Activated T-cell treated with anti-CD3 and anti-CD28 coated beads, Interleukin-2, amount 50 U/mL, for 1 hour (primary cell): ENCODE measurements at regions not wholly inside any gene's neighbourhood (a gene's known extent, or its start where the extent isn't known, plus 50 kb on each side); places are given as distances from the start of the nearest gene placed in this dataset.

ENCODE experiments used
- DNase-seq: peaks from one replicate; pipeline ENCODE4 v3.0.0-alpha.2; 2020

GRCh38 chr15:70488941-70489848 is 274.2 kb downstream of the UACA start:
- DNase-seq = no peak

- DNase-seq = peak; percentile 82
Measured at GRCh38 chr15:70488002-70488605, 275.3 kb downstream of the UACA start.

GRCh38 chr15:70487387-70487740 is 276.0 kb downstream of the UACA start:
- DNase-seq = no peak

- peak; percentile 58 for DNase-seq
Measured at GRCh38 chr15:70486451-70487386, 276.6 kb downstream of the UACA start.

- DNase-seq = no peak
Measured at GRCh38 chr15:70486012-70486411, 277.3 kb downstream of the UACA start.

- no peak for DNase-seq
Measured at GRCh38 chr15:70484993-70485392, 278.4 kb downstream of the UACA start.

GRCh38 chr15:70483513-70483912 is 279.8 kb downstream of the UACA start:
- DNase-seq = no peak

GRCh38 chr15:70480196-70480856 is 283.0 kb downstream of the UACA start:
- DNase-seq = peak; percentile 59

GRCh38 chr15:70479785-70480184 is 283.6 kb downstream of the UACA start:
- DNase-seq = no peak

- DNase-seq = no peak
Measured at GRCh38 chr15:70479056-70479455, 284.3 kb downstream of the UACA start.

- no peak for DNase-seq
Measured at GRCh38 chr15:70478251-70478990, 284.9 kb downstream of the UACA start.

- DNase-seq = peak; percentile 13
Measured at GRCh38 chr15:70477750-70478250, 285.6 kb downstream of the UACA start.

GRCh38 chr15:70476441-70476840 is 286.9 kb downstream of the UACA start:
- peak; percentile 18 for DNase-seq

GRCh38 chr15:70475921-70476320 is 287.4 kb downstream of the UACA start:
- peak; percentile 15 for DNase-seq

GRCh38 chr15:70475407-70475781 is 288.0 kb downstream of the UACA start:
- no peak for DNase-seq

GRCh38 chr15:70474471-70475406 is 288.6 kb downstream of the UACA start:
- DNase-seq = peak; percentile 33

GRCh38 chr15:70473581-70474370 is 289.6 kb downstream of the UACA start:
- peak; percentile 18 for DNase-seq

GRCh38 chr15:70471517-70471916 is 291.8 kb downstream of the UACA start:
- no peak for DNase-seq

GRCh38 chr15:70470556-70471191 is 292.7 kb downstream of the UACA start:
- DNase-seq = no peak
